ENCODE measurements at regions not wholly inside any gene's neighbourhood (a gene's known extent, or its start where the extent isn't known, plus 50 kb on each side); places are given as distances from the start of the nearest gene placed in this dataset.

DNA sequence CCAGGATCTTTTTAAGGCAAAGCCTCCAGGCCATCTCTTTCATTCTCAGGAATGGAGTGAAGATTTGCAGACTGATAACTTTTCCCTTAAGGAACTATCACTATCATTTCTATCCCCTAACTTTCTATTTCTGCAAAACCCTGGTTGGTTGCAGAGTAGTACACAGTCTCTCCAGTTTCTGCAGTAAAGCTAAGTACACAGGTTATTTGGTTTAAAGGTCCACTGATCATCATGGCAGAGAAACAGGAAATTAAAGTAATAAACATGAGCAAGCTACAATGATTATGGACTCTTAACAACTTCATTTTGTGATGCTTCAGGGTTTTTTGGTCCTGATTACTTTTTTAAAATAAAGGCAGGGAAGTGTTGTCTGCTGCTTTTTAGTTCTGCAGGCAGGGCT lies 890.0 kb upstream of the DDX18 start:
- peaks cover 10% of the 10 kb centered on the region; the same call in 1 of the 2 replicates for H3K4me1 ChIP-seq (ENCODE audit: low read length)
- H3K4me2 ChIP-seq (ENCODE audit: low read length): no peak overlapping the region
- H4K20me1 ChIP-seq (ENCODE audit: insufficient read depth, low read length): no peaks in the 10 kb centered on the region
- no peak overlapping the region for H3K4me3 ChIP-seq (ENCODE audit: low read length)
- no peak overlapping the region for H2AFZ ChIP-seq (ENCODE audit: low read depth, low read length)
- no peak overlapping the region for H3K9ac ChIP-seq (ENCODE audit: low read length)
- H3K9me3 ChIP-seq (ENCODE audit: insufficient read depth, low read length): no peaks in the 10 kb centered on the region
- TF ChIP-seq EZH2phosphoT487 (IDR thresholded peaks at IDR 0.05; ENCODE audit: low read depth): no peak
- TF ChIP-seq, protein P1, sequence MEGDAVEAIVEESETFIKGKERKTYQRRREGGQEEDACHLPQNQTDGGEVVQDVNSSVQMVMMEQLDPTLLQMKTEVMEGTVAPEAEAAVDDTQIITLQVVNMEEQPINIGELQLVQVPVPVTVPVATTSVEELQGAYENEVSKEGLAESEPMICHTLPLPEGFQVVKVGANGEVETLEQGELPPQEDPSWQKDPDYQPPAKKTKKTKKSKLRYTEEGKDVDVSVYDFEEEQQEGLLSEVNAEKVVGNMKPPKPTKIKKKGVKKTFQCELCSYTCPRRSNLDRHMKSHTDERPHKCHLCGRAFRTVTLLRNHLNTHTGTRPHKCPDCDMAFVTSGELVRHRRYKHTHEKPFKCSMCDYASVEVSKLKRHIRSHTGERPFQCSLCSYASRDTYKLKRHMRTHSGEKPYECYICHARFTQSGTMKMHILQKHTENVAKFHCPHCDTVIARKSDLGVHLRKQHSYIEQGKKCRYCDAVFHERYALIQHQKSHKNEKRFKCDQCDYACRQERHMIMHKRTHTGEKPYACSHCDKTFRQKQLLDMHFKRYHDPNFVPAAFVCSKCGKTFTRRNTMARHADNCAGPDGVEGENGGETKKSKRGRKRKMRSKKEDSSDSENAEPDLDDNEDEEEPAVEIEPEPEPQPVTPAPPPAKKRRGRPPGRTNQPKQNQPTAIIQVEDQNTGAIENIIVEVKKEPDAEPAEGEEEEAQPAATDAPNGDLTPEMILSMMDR (IDR thresholded peaks at IDR 0.05; ENCODE audit: low read depth, low read length): no peak
- H3K27me3 ChIP-seq (ENCODE audit: low read depth, low read length): no peaks in the 10 kb centered on the region
- H3K79me2 ChIP-seq (ENCODE audit: low read length): no peaks in the 10 kb centered on the region
- H3K27ac ChIP-seq (ENCODE audit: low read length): no peak overlapping the region
- no peaks in the 10 kb centered on the region for H3K36me3 ChIP-seq (replicated peaks; ENCODE audit: low read depth, low read length)

- no peak overlapping the region for H3K4me3 ChIP-seq (ENCODE audit: low read length)
- H3K4me2 ChIP-seq (ENCODE audit: low read length): no peak overlapping the region
- H4K20me1 ChIP-seq (ENCODE audit: insufficient read depth, low read length): no peaks in the 10 kb centered on the region
- H2AFZ ChIP-seq (ENCODE audit: low read depth, low read length): no peak overlapping the region
- no peaks in the 10 kb centered on the region for H3K27me3 ChIP-seq (ENCODE audit: low read depth, low read length)
- H3K36me3 ChIP-seq (replicated peaks; ENCODE audit: low read depth, low read length): no peaks in the 10 kb centered on the region
- H3K4me1 ChIP-seq (ENCODE audit: low read length): no peaks in the 10 kb centered on the region
- TF ChIP-seq EZH2phosphoT487 (IDR thresholded peaks at IDR 0.05; ENCODE audit: low read depth): no peak
- TF ChIP-seq, protein P1 (IDR thresholded peaks at IDR 0.05; ENCODE audit: low read depth, low read length): no peak
- no peak overlapping the region for H3K9ac ChIP-seq (ENCODE audit: low read length)
- no peak overlapping the region for H3K27ac ChIP-seq (ENCODE audit: low read length)
- no peaks in the 10 kb centered on the region for H3K79me2 ChIP-seq (ENCODE audit: low read length)
- no peaks in the 10 kb centered on the region for H3K9me3 ChIP-seq (ENCODE audit: insufficient read depth, low read length)
These were observed 879.2 kb upstream of the DDX18 start for GRCh38 chr2:116935097-116935814.

- no peaks in the 10 kb centered on the region for H4K20me1 ChIP-seq (ENCODE audit: insufficient read depth, low read length)
- no peak overlapping the region for H3K9ac ChIP-seq (ENCODE audit: low read length)
- H2AFZ ChIP-seq (ENCODE audit: low read depth, low read length): no peak overlapping the region
- H3K27me3 ChIP-seq (ENCODE audit: low read depth, low read length): no peaks in the 10 kb centered on the region
- no peak overlapping the region for H3K4me3 ChIP-seq (ENCODE audit: low read length)
- H3K4me1 ChIP-seq (ENCODE audit: low read length): no peaks in the 10 kb centered on the region
- no peaks in the 10 kb centered on the region for H3K36me3 ChIP-seq (replicated peaks; ENCODE audit: low read depth, low read length)
- H3K79me2 ChIP-seq (ENCODE audit: low read length): no peaks in the 10 kb centered on the region
- H3K27ac ChIP-seq (ENCODE audit: low read length): no peak overlapping the region
- no peak overlapping the region for H3K4me2 ChIP-seq (ENCODE audit: low read length)
- TF ChIP-seq EZH2phosphoT487 (IDR thresholded peaks at IDR 0.05; ENCODE audit: low read depth): no peak
- TF ChIP-seq, protein P1 (IDR thresholded peaks at IDR 0.05; ENCODE audit: low read depth, low read length): no peak
- H3K9me3 ChIP-seq (ENCODE audit: insufficient read depth, low read length): no peaks in the 10 kb centered on the region
These were observed 866.2 kb upstream of the DDX18 start for GRCh38 chr2:116948258-116948657.

- no peaks in the 10 kb centered on the region for H3K79me2 ChIP-seq (ENCODE audit: low read length)
- H3K9me3 ChIP-seq (ENCODE audit: insufficient read depth, low read length): no peaks in the 10 kb centered on the region
- no peak overlapping the region for H3K9ac ChIP-seq (ENCODE audit: low read length)
- H3K4me1 ChIP-seq (ENCODE audit: low read length): no peaks in the 10 kb centered on the region
- no peak overlapping the region for H3K4me3 ChIP-seq (ENCODE audit: low read length)
- H3K36me3 ChIP-seq (replicated peaks; ENCODE audit: low read depth, low read length): no peaks in the 10 kb centered on the region
- no peaks in the 10 kb centered on the region for H3K27me3 ChIP-seq (ENCODE audit: low read depth, low read length)
- H4K20me1 ChIP-seq (ENCODE audit: insufficient read depth, low read length): no peaks in the 10 kb centered on the region
- no peak overlapping the region for H3K27ac ChIP-seq (ENCODE audit: low read length)
- no peak overlapping the region for H2AFZ ChIP-seq (ENCODE audit: low read depth, low read length)
- TF ChIP-seq, protein P1 (IDR thresholded peaks at IDR 0.05; ENCODE audit: low read depth, low read length): no peak
- no peak for TF ChIP-seq EZH2phosphoT487 (IDR thresholded peaks at IDR 0.05; ENCODE audit: low read depth)
- H3K4me2 ChIP-seq (ENCODE audit: low read length): no peak overlapping the region
These were observed 865.2 kb upstream of the DDX18 start for GRCh38 chr2:116949249-116949648.

Measured in OCI-LY3 (cell line).